Hematopoietic multipotent progenitor cell treated with erythropoietin and hydrocortisone succinate and interleukin-3 and kit ligand, for 4 days (in vitro differentiated cells): ENCODE measurements at regions not wholly inside any gene's neighbourhood (a gene's known extent, or its start where the extent isn't known, plus 50 kb on each side); places are given as distances from the start of the nearest gene placed in this dataset.

Experiments used
- DNase-seq: peaks from one replicate; pipeline ENCODE4 v3.0.0-alpha.2; 2015

DNA sequence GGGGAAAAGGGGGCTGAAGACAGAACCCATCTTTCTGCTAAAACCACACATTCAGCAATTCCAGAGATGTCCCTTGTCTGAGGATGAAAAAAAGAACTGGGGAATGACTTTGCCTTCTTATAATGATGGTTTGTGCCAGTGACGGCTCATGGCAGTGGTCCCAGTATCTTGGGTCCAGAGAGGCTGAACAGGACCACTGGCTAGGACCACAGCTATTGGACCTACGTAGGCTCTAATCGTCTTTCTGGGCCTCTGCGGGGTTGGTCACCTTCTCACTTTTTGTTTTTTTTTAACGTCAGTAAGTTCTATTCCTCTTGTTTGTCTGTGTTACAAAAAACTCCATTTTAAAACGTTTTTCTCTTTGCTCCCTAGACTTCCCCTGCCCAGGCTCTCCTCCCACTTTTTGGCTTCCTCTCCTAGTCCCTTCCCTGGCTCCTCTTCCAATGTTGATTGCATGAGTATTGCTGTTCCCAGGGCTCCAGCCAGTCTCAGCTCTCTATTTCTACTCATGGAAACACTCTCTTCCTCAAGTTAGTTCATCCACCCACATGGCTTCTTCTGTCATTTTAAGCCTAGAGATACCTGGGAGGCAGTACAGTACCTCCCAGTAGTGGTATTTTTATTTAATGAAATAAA lies 52.6 kb upstream of the STX18 start:
- no peak for DNase-seq

DNA sequence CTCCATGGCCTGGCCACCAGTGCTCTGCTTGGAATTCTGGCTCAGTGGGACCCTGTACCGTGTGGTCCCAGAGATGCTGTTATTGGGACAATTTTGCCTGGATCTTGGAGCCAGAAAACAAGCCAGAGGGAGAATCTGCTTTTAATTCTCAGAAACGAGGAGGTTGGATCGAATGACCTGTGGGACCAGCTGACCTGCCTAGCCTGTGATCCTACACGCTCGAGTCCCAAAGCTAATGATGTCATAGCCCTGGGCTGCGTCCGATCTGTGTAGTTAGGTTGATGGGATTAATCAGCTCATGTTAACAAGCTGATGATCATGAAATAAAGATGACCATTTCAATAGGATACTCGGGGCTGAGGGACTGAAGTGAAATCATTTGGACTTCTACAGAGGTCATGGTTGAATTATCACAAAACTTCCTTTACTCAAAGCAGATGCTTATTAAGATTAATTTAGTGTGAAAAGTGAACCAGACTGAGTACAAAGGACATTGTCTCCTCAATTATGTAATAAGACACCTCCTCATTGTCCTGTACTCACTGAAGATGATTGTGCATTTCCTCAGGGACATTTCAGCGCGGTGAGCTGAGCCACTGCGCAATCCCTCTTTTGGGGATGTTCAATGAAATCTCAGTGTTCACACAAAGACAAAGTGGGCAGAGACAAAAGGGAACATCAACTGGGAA lies 51.9 kb upstream of the STX18 start:
- no peak for DNase-seq

DNA sequence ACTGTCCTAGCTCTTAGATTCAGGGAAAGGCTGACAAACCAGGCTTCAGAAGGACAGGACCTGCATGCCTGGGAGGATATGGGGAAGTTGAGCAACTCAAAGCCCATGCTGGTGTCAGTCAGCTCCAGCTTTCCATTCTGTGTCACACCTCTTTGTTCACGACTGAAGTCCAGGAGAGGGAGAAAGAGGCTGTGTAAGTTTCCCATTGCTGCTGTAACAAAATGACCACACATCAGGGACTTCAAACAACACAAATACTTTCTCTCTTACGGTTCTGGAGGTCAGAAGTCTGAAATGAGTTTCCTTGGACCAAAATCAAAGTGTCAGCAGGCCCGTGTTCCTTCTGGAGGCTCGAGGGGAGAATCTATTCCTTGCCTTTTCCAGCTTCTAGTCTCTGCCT lies 50.6 kb upstream of the STX18 start:
- DNase-seq: no peak
